GM12864 (cell line): ENCODE measurements at regions not wholly inside any gene's neighbourhood (a gene's known extent, or its start where the extent isn't known, plus 50 kb on each side); places are given as distances from the start of the nearest gene placed in this dataset.

ENCODE experiments used
- DNase-seq: peaks from one replicate; pipeline ENCODE4 v3.0.0-alpha.2; 2011; ENCODE audit warnings: low read depth
- H3K4me3 ChIP-seq: 2 replicates; pipeline ENCODE4 v1.5.1; 2011; ENCODE audit warnings: mild to moderate bottlenecking, low read depth, low read length, control low read depth
- CTCF ChIP-seq: IDR thresholded peaks from 2 replicates; pipeline ENCODE4 v1.5.1; 2011; ENCODE audit warnings: low read depth, mild to moderate bottlenecking, moderate library complexity, low read length, control low read depth, inconsistent platforms; ENCODE audit errors: missing control alignments

GRCh38 chr4:177699365-177700213 is 257.4 kb upstream of the AGA start:
- DNase-seq, result no peak
- no peak for TF ChIP-seq CTCF
- no peak overlapping the region for H3K4me3 ChIP-seq

- TF ChIP-seq CTCF, result no peak
- DNase-seq, result no peak
- H3K4me3 ChIP-seq, result no peak overlapping the region
These were observed 264.7 kb upstream of the AGA start for GRCh38 chr4:177706916-177707315.

- DNase-seq, result no peak
- H3K4me3 ChIP-seq, result no peak overlapping the region
These were observed 271.2 kb upstream of the AGA start for GRCh38 chr4:177713454-177713853.

GRCh38 chr4:177717407-177717806 is 275.2 kb upstream of the AGA start:
- H3K4me3 ChIP-seq, result no peak overlapping the region
- TF ChIP-seq CTCF, result no peak
- DNase-seq, result no peak

More at GRCh38 chr4:177713454-177713853, 271.2 kb upstream of the AGA start:
- no peak for TF ChIP-seq CTCF

- no peak for TF ChIP-seq CTCF
- no peak for DNase-seq
- H3K4me3 ChIP-seq, result no peak overlapping the region
These were observed 276.3 kb upstream of the AGA start for GRCh38 chr4:177718514-177718913.

- H3K4me3 ChIP-seq, result no peak overlapping the region
- no peak for DNase-seq
- no peak for TF ChIP-seq CTCF
These were observed 283.9 kb upstream of the AGA start for GRCh38 chr4:177726111-177726510.
